ENCODE measurements at regions not wholly inside any gene's neighbourhood (a gene's known extent, or its start where the extent isn't known, plus 50 kb on each side); places are given as distances from the start of the nearest gene placed in this dataset.
A peak's percentile ranks its signal among the peaks of the same experiment; 100 is the strongest.

DNA sequence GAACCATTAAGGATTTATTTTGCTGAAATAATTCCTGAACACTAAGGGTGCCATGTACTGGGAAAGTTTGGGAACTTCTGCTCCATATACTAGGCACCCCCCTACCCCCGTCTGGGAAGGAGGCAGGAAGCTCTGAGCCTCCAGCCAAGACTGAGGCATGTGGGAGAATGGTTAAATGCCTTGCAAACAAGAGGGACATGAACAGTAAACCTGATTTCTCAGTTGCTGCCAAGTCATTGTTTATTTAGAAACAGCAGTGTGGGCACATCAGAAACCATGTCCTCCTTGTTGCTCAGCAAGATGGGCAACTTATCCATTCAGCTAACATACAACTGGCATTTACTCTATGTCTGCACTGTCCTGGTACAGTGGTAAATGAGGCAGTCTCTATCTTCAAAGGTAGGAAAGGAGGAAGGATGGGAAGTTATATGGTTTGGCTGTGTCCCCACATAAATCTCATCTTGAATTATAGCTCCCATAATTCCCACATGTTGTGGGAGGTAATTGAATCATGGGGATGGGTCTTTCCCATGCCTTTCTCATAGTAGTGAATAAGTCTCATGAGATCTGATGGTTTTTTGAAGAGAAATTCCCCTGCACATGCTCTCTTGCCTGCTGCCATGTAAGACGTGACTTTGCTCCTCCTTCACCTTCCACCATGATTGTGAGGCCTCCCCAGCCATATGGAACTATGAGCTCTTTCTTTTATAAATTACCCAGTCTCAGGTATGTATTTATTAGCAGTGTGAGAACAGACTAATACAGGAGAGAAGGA, 459.1 kb downstream of the MIAT start:
- intact Hi-C loops (cut with micrococcal nuclease): no loop called here

DNA sequence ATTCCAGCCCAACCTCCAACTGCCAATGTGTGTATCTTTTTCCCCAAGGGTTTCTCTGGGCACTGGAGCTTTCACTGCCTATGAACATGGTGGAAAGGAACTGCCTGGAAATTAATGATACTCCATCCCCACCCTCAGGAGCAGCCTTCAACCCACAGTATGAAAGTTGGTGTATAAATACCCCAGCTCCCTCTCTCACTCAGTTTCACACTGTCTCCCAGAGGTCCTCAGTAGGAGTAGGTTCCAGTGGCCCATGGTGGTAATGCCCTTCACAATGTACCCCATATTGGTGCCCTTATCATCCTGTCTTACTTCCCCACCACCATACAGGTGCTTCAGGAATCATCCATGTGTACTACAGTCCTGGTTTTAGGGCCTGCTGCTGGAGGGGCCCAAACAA, 462.6 kb downstream of the MIAT start:
- TF ChIP-seq, protein P1, sequence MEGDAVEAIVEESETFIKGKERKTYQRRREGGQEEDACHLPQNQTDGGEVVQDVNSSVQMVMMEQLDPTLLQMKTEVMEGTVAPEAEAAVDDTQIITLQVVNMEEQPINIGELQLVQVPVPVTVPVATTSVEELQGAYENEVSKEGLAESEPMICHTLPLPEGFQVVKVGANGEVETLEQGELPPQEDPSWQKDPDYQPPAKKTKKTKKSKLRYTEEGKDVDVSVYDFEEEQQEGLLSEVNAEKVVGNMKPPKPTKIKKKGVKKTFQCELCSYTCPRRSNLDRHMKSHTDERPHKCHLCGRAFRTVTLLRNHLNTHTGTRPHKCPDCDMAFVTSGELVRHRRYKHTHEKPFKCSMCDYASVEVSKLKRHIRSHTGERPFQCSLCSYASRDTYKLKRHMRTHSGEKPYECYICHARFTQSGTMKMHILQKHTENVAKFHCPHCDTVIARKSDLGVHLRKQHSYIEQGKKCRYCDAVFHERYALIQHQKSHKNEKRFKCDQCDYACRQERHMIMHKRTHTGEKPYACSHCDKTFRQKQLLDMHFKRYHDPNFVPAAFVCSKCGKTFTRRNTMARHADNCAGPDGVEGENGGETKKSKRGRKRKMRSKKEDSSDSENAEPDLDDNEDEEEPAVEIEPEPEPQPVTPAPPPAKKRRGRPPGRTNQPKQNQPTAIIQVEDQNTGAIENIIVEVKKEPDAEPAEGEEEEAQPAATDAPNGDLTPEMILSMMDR (IDR thresholded peaks at IDR 0.05; ENCODE audit: borderline replicate concordance): no peak
- intact Hi-C loops (cut with micrococcal nuclease): no loop called here

More for the DNA sequence above, 459.1 kb downstream of the MIAT start:
- DNase-seq: no peak
- peaks cover 50% of the 10 kb centered on the region for H3K27me3 ChIP-seq (ENCODE audit: low read depth)
- no peak overlapping the region for H3K27ac ChIP-seq (replicated peaks)
- H3K4me3 ChIP-seq: no peak overlapping the region
- no peaks in the 10 kb centered on the region for H3K4me1 ChIP-seq
- H3K9me3 ChIP-seq (replicated peaks): peaks cover 29% of the 10 kb centered on the region
- TF ChIP-seq, protein P1 (IDR thresholded peaks at IDR 0.05; ENCODE audit: borderline replicate concordance): no peak
- H3K36me3 ChIP-seq: no peaks in the 10 kb centered on the region

DNA sequence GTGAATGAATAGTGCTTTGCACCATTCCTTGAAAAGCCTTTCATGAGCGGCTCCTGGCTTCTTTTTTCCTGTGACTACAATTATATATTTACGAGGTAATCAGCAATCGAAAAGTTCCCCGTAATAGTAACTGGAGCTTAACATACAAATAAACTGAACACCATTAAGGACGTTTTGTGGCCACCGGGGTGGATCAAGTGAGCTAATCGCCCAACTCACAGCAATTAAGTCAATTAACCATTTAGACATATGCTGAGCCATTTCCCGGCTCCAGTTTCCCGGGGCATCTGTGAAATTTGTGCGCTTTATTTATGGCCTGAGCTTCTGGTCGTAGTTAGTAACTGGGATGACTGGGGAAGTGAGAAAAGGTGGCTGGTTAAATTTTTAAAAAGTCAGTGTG, 465.2 kb downstream of the MIAT start:
- intact Hi-C loops (cut with micrococcal nuclease): no loop called here
- H3K4me1 ChIP-seq: peaks cover 4% of the 10 kb centered on the region
- H3K27me3 ChIP-seq (ENCODE audit: low read depth): peaks cover 41% of the 10 kb centered on the region
- no peak for DNase-seq
- TF ChIP-seq, protein P1 (IDR thresholded peaks at IDR 0.05; ENCODE audit: borderline replicate concordance): no peak
- H3K4me3 ChIP-seq: no peak overlapping the region
- peaks cover 21% of the 10 kb centered on the region for H3K9me3 ChIP-seq (replicated peaks)
- no peak overlapping the region for H3K27ac ChIP-seq (replicated peaks)
- H3K36me3 ChIP-seq: no peaks in the 10 kb centered on the region

More for the DNA sequence above, 462.6 kb downstream of the MIAT start:
- peaks cover 36% of the 10 kb centered on the region for H3K27me3 ChIP-seq (ENCODE audit: low read depth)
- H3K4me3 ChIP-seq: no peak overlapping the region
- H3K9me3 ChIP-seq (replicated peaks): peaks cover 29% of the 10 kb centered on the region
- no peak overlapping the region for H3K27ac ChIP-seq (replicated peaks)
- no peak for DNase-seq
- peaks cover 4% of the 10 kb centered on the region for H3K4me1 ChIP-seq
- no peaks in the 10 kb centered on the region for H3K36me3 ChIP-seq

DNA sequence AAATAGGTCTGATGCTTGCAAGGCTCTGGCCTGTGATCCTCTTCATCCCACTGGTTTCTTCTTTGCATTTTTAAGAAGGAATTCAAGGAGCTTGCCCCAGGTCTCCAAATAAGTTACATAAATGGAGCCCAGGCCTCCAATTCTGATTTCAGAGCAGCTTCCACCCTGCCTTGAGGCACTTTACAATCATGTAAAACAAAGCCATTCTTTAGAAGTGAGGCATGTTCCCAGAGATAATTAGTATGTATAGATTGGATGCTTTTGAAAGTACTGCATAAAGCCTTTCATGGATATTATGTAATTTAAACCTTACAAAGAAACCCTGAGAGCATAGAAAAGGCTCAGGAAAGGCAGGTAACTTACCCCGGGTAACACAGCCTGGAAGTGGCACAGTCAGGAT, 466.5 kb downstream of the MIAT start:
- peaks cover 15% of the 10 kb centered on the region for H3K9me3 ChIP-seq (replicated peaks)
- no peak for DNase-seq
- H3K27ac ChIP-seq (replicated peaks): peak overlapping the region; percentile 67
- peaks cover 13% of the 10 kb centered on the region for H3K4me1 ChIP-seq
- H3K27me3 ChIP-seq (ENCODE audit: low read depth): peaks cover 46% of the 10 kb centered on the region
- no peak overlapping the region for H3K4me3 ChIP-seq
- H3K36me3 ChIP-seq: no peaks in the 10 kb centered on the region
- intact Hi-C loops (cut with micrococcal nuclease): no loop called here
- TF ChIP-seq, protein P1 (IDR thresholded peaks at IDR 0.05; ENCODE audit: borderline replicate concordance): no peak

DNA sequence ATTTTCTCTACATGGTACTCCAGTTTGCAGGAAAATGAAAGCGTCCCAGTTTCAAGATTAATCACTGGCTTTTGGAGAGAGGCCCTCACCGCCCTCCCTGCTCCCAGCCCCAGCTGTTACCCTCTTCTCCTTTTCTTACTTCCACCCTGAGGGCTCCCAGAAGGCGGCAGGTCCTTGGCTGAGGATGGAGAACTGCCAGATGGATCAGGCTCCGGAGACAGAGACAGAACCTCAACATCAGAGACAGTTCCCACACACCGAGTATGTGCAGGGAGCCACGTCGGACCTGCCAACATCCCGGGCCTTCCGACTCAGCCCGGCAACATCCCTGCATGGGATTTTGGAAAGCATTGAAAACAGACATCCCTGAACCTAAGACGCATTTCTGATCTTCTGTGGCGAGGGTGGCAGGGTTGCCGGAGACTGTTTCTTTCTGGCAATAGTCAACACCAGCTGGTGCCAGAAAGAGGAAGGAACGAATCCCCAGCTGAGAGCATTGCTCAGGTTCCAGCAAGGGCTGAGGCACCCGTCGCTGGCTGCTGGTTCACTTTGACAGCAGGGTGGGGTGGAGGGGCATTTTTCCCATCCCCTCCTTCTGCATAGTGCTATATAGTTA, 467.1 kb downstream of the MIAT start:
- intact Hi-C loops (cut with micrococcal nuclease): no loop called here
- peak; percentile 59 for DNase-seq
- peaks cover 51% of the 10 kb centered on the region for H3K27me3 ChIP-seq (ENCODE audit: low read depth)
- H3K27ac ChIP-seq (replicated peaks): peak overlapping the region; percentile 67
- TF ChIP-seq, protein P1 (IDR thresholded peaks at IDR 0.05; ENCODE audit: borderline replicate concordance): no peak
- peaks cover 9% of the 10 kb centered on the region for H3K9me3 ChIP-seq (replicated peaks)
- peak overlapping the region; percentile 9 for H3K4me3 ChIP-seq
- no peaks in the 10 kb centered on the region for H3K36me3 ChIP-seq
- peaks cover 13% of the 10 kb centered on the region for H3K4me1 ChIP-seq

Measured in left ventricle myocardium inferior (tissue), 1 donor.